Vagina (tissue), 2 donors: ENCODE measurements at regions not wholly inside any gene's neighbourhood (a gene's known extent, or its start where the extent isn't known, plus 50 kb on each side); places are given as distances from the start of the nearest gene placed in this dataset.
"Not testable (repeated sequence)": the region's sequence is repeated elsewhere in the genome, so short reads cannot be mapped to it uniquely, and the experiment has no call there.

ENCODE experiments used
- DNase-seq, 2 donors: peaks; one replicate each; pipeline ENCODE4 v3.0.0-alpha.2; 2017; ENCODE audit errors: extremely low spot score in 2 of 2
- H3K27ac ChIP-seq: fragments of 200-600 bp; sonication (generic); one replicate; pipeline ENCODE4 v1.5.1; 2019
- H3K27me3 ChIP-seq: fragments of 200-600 bp; sonication (generic); one replicate; pipeline ENCODE4 v1.5.1; 2019
- H3K36me3 ChIP-seq, 2 donors: fragments of 200-600 bp; sonication (generic); one replicate each; pipeline ENCODE4 v1.5.1; 2017 to 2019
- H3K4me1 ChIP-seq: fragments of 200-600 bp; sonication (generic); one replicate; pipeline ENCODE4 v1.5.1; 2019
- H3K4me3 ChIP-seq, 2 donors: fragments of 200-600 bp; sonication (generic); 1 replicate in 1 of 2; 2 replicates in 1 of 2; pipeline ENCODE4 v1.5.1; 2016 to 2019
- H3K9me3 ChIP-seq: fragments of 200-600 bp; sonication (generic); one replicate; pipeline ENCODE4 v1.5.1; 2019
- CTCF ChIP-seq, 3 experiments: fragments of 450-650 bp in 2 of 3; fragments of 200-600 bp in 1 of 3; sonication (generic) in 1 of 3; IDR thresholded peaks; one replicate each; pipeline ENCODE4 v1.5.1; 2017 to 2019; ENCODE audit warnings: antibody characterized with exemption in 3 of 3, mild to moderate bottlenecking in 2 of 3, moderate library complexity in 2 of 3
- POLR2A ChIP-seq, 2 donors: fragments of 450-650 bp; IDR thresholded peaks; one replicate each; pipeline ENCODE4 v1.6.1; 2017; ENCODE audit warnings: antibody characterized with exemption in 2 of 2, mild to moderate bottlenecking in 2 of 2, moderate library complexity in 2 of 2
- POLR2AphosphoS5 ChIP-seq, 2 donors: sonication (generic); formaldehyde crosslinking; IDR thresholded peaks; one replicate each; pipeline ENCODE4 v1.9.0; 2017; ENCODE audit warnings: antibody characterized with exemption in 2 of 2, mild to moderate bottlenecking in 2 of 2, low read depth in 1 of 2; ENCODE audit not compliant: insufficient read depth in 1 of 2
- intact Hi-C: fragments of 100-400 bp; cut with DNase I; formaldehyde crosslinking; loops from one replicate; pipeline ENCODE4 v1.15.1; 2023

GRCh38 chr13:24599019-24599791 is 81.0 kb upstream of the ATP12A start:
- DNase-seq, H3K27ac ChIP-seq, H3K36me3 ChIP-seq, intact Hi-C loops, H3K9me3 ChIP-seq, H3K27me3 ChIP-seq, H3K4me3 ChIP-seq, H3K4me1 ChIP-seq: not testable (repeated sequence)

- intact Hi-C loops, result no loop called here
- Histone ChIP-seq H3K9me3 (no peaks in the 10 kb centered on the region), H3K4me3 (no peak overlapping the region), H3K4me1 (no peaks in the 10 kb centered on the region), H3K27me3 (no peaks in the 10 kb centered on the region), H3K36me3 (no peaks in the 10 kb centered on the region), H3K27ac (no peak overlapping the region)
- DNase-seq, result no peak
- TF ChIP-seq CTCF (IDR thresholded peaks at IDR 0.05) (no peak), POLR2AphosphoS5 (IDR thresholded peaks at IDR 0.05; ENCODE audit: insufficient read depth in 1 of 2, low read depth in 1 of 2) (no peak), POLR2A (IDR thresholded peaks at IDR 0.05) (no peak)
Observed at GRCh38 chr13:24605923-24606372, 74.3 kb upstream of the ATP12A start.

- Histone ChIP-seq H3K4me3 (no peak overlapping the region), H3K27ac (no peak overlapping the region), H3K4me1 (no peaks in the 10 kb centered on the region), H3K9me3 (no peaks in the 10 kb centered on the region), H3K36me3 (no peaks in the 10 kb centered on the region), H3K27me3 (no peaks in the 10 kb centered on the region)
- no peak for TF ChIP-seq POLR2A (IDR thresholded peaks at IDR 0.05)
- no peak for TF ChIP-seq POLR2AphosphoS5 (IDR thresholded peaks at IDR 0.05; ENCODE audit: insufficient read depth in 1 of 2, low read depth in 1 of 2)
- no peak for TF ChIP-seq CTCF (IDR thresholded peaks at IDR 0.05)
- intact Hi-C loops, result no loop called here
- no peak for DNase-seq
Observed at GRCh38 chr13:24606486-24607170, 73.6 kb upstream of the ATP12A start.

- no peak overlapping the region for H3K4me3 ChIP-seq
- no peaks in the 10 kb centered on the region for H3K9me3 ChIP-seq
- intact Hi-C loops, result no loop called here
- no peaks in the 10 kb centered on the region for H3K36me3 ChIP-seq
- H3K4me1 ChIP-seq, result no peaks in the 10 kb centered on the region
- no peaks in the 10 kb centered on the region for H3K27me3 ChIP-seq
- TF ChIP-seq CTCF (IDR thresholded peaks at IDR 0.05) (no peak), POLR2A (IDR thresholded peaks at IDR 0.05) (no peak), POLR2AphosphoS5 (IDR thresholded peaks at IDR 0.05; ENCODE audit: insufficient read depth in 1 of 2, low read depth in 1 of 2) (no peak)
- DNase-seq, result no peak
- no peak overlapping the region for H3K27ac ChIP-seq
Observed at GRCh38 chr13:24610956-24611355, 69.3 kb upstream of the ATP12A start.

GRCh38 chr13:24612726-24613125 is 67.5 kb upstream of the ATP12A start:
- Histone ChIP-seq H3K4me3 (no peak overlapping the region), H3K36me3 (no peaks in the 10 kb centered on the region), H3K27me3 (no peaks in the 10 kb centered on the region), H3K27ac (no peak overlapping the region), H3K4me1 (no peaks in the 10 kb centered on the region), H3K9me3 (no peaks in the 10 kb centered on the region)
- TF ChIP-seq CTCF (IDR thresholded peaks at IDR 0.05) (no peak), POLR2A (IDR thresholded peaks at IDR 0.05) (no peak), POLR2AphosphoS5 (IDR thresholded peaks at IDR 0.05; ENCODE audit: insufficient read depth in 1 of 2, low read depth in 1 of 2) (no peak)
- DNase-seq, result no peak
- intact Hi-C loops, result no loop called here
